ENCODE measurements at regions not wholly inside any gene's neighbourhood (a gene's known extent, or its start where the extent isn't known, plus 50 kb on each side); places are given as distances from the start of the nearest gene placed in this dataset.
"Not testable (repeated sequence)": the region's sequence is repeated elsewhere in the genome, so short reads cannot be mapped to it uniquely, and the experiment has no call there.

DNA sequence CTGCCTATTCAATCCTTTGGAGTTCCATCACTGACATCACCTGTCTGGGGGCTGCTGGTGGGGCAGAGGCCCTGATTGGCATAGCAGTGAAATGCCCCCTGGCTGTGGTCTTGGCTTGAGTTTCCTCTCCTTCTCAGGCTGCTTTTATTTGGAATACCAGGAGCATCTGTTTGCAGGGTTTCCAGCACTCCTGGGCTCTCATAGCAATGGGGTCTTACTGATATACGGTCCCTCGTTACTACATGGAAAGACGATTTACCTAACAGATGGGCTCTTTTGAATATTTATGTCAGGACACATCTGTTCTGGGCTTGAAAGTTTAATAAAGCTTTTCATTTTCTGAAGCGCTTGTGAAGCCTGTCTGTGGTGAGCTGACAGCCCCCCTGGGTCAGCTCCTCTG lies 230.3 kb downstream of the SLC4A3 start:
- no peak for DNase-seq (ENCODE audit: low read depth)
- in situ Hi-C loops (cut with HindIII; ENCODE audit: low pct_unique_long_range_greater_than_20kb, low sequenced_read_pairs) = no loop called here

DNA sequence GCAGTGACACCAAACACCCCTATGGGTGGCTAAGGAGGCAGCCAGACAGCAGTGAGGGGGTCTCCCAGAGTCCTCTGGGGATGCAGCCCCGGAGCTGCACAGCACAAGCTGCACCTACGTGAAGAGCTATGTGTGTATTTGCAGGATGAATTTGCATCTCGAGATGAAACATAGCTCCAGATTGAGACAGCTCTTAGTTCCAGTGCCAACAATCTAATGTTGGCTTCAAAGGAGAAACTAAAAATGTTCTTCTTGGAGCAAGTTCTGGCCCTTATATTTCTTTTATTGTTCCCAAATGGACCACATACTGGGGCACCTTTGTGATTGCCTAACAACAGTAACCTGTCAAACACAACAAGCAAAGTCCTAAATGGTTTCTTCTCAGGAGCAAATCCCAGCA lies 233.9 kb downstream of the SLC4A3 start:
- no peak for DNase-seq (ENCODE audit: low read depth)
- in situ Hi-C loops (cut with HindIII; ENCODE audit: low pct_unique_long_range_greater_than_20kb, low sequenced_read_pairs) = no loop called here

DNA sequence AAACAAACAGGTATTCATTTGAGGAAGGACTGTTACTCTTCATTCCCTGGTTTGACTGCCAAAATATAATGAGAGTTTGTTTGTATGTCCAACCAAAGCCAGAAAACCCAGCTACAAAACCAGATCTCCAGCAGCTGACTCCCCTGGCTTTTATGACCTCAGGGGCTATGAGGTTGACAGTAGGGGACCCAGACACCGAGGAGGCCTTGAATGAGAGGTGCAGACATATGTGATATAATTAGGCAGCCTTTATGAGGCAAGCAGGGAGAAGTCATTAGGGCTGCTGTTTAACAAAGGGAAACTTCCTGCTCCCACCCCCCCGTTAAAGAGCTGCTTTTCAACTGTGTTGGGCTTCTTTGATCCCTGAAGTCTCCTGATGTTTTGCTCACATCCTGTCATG lies 236.7 kb downstream of the SLC4A3 start:
- no peak for DNase-seq (ENCODE audit: low read depth)
- in situ Hi-C loops (cut with HindIII; ENCODE audit: low pct_unique_long_range_greater_than_20kb, low sequenced_read_pairs) = no loop called here

DNA sequence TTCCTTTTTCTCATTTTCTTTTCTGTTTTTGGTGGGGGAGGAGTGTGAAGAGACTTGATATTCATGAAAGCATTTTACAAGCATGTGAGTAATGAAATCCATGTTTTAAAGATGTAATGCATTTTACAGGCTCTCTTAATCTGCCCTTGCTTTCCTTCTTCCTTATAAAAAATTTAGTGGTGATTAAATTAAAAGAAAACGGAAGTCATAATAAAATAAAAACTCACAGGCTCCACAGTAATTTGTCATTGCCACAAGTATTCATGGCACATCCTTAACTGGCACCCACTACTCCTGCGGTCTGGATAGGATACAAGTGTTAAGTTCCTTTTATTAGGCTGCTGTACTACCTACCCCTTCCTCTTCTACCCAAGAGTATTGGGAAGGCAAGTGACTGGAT lies 241.2 kb downstream of the SLC4A3 start:
- no peak for DNase-seq (ENCODE audit: low read depth)
- in situ Hi-C loops (cut with HindIII; ENCODE audit: low pct_unique_long_range_greater_than_20kb, low sequenced_read_pairs) = no loop called here

DNA sequence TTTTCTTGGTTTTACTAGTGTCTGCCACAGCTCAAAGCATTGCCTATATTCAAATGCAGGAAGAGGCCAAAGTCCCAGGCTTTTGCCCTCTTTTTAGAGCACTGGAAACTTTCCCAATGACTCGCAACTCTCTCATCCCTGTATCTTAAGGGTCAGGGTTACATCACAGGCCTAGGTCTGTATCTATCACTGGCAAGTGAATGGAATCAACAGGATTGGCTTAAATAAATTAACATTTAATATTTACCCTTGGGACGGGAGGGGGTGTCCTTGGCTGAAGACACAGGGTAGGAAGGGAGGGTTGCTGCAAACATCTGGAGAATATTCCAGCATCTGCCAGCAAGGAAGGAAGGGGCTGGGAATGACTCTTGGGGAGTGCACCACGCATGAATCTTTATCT lies 242.6 kb downstream of the SLC4A3 start:
- in situ Hi-C loops (cut with HindIII; ENCODE audit: low pct_unique_long_range_greater_than_20kb, low sequenced_read_pairs) = no loop called here
- DNase-seq (ENCODE audit: low read depth) = no peak

DNA sequence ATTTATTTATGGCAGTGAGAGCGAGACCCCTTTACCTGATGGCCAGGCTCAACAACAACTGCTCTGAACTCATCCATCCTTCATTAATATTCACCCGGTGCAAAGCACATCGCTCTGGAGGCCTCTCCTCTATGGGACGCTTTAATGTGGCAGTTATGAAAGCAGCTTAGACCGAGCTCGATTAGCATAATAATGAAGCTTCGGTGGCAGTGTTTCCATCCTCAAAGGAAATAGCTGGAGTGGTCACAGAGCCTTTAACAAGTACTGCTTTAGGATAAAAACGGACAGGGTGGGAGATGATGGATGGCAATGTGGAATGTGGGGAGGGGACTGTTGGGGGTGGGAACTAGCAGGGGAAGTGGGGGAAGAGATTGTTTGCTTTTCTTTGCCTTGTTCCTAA lies 243.9 kb downstream of the SLC4A3 start:
- DNase-seq (ENCODE audit: low read depth) = no peak
- in situ Hi-C loops (cut with HindIII; ENCODE audit: low pct_unique_long_range_greater_than_20kb, low sequenced_read_pairs) = no loop called here

DNA sequence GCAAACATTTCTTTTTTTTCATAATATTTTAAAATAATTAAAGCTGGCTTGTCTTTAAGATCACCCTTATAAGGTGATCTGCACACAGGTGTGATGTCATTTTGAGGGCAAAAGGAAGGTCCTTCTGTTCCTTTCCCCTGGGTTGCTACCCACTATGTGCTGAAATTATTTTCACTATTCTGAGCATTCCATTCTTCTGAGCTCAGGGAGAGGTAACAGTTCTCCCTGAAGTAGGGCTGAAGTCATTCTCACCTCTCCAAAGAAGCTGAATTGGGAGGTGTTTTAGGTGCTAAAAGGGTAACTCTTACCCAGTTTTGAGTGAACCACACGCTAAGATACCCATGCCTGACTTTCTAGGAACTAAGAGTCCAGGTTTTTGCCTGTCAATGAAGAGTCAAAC lies 247.6 kb downstream of the SLC4A3 start:
- no peak for DNase-seq (ENCODE audit: low read depth)
- in situ Hi-C loops (cut with HindIII; ENCODE audit: low pct_unique_long_range_greater_than_20kb, low sequenced_read_pairs) = no loop called here

DNA sequence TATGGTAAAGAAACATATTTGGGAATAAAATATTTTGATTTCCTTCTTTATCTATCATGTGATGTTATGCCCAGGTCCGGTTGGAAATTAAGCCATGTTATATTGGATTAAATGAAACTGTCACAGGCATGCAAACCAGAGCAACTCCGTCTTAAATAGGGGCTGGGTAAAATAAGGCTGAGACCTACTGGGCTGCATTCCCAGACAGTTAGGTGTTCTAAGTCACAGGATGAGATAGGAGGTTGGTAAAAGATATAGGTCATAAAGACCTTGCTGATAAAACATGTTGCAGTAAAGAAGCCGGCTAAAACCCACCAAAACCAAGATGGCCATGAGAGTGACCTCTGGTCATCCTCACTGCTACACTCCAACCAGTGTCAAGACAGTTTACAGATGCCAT lies 248.6 kb downstream of the SLC4A3 start:
- in situ Hi-C loops (cut with HindIII; ENCODE audit: low pct_unique_long_range_greater_than_20kb, low sequenced_read_pairs); DNase-seq (ENCODE audit: low read depth): not testable (repeated sequence)

DNA sequence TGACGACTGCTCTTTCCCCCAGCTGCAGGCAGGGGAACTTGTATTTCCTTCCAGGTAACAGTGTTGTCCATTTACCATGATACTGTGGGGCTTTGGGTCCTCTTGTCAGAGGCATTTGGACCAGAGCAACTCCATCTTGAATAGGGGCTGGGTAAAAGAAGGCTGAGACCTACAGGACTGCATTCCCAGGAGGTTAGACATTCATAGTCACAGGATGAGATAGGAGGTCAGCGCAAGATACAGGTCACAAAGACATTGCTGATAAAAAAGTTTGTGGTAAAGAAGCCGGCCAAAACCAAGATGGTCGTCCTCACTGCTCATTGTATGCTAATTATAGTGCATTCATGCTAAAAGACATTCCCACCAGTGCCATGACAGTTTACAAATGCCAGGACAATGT lies 249.5 kb downstream of the SLC4A3 start:
- in situ Hi-C loops (cut with HindIII; ENCODE audit: low pct_unique_long_range_greater_than_20kb, low sequenced_read_pairs) = no loop called here
- no peak for DNase-seq (ENCODE audit: low read depth)

DNA sequence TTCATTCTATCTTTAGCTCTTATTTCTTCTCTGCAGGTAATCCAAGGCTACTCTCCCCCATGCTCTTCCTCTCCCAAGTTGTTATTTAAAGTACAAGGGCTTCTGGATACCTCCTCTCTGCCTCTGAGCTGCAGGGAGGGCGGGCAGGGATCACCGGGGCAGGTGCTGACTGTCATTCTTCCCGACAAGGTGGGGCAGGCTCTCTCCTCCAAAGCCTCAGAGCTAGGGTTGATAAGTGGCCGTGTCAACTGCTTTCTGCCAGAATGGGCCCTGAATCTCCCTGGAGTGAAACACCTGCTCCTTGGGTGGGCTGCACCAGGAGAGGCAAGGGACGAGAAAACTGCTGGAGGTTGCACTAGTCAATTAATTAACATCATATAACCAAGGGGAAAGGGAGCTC lies 250.3 kb downstream of the SLC4A3 start:
- DNase-seq (ENCODE audit: low read depth) = no peak
- in situ Hi-C loops (cut with HindIII; ENCODE audit: low pct_unique_long_range_greater_than_20kb, low sequenced_read_pairs) = no loop called here

DNA sequence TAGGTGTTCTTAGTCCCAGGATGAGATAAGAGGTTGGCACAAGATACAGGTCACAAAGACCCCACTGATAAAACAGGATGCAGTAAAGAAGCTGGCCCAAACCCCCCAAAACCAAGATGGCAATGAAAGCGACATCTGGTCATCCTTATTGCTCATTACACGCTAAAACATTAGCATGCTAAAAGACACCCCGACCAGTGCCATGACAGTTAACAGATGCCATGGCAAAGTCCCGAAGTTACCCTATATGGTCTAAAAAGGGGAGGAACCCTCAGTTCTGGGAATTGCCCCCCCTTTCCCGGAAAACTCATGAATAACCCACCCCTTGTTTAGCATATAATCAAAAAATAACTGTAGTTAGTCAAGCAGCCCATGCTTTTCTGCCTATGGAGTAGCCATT lies 251.1 kb downstream of the SLC4A3 start:
- DNase-seq (ENCODE audit: low read depth) = no peak
- in situ Hi-C loops (cut with HindIII; ENCODE audit: low pct_unique_long_range_greater_than_20kb, low sequenced_read_pairs) = no loop called here

DNA sequence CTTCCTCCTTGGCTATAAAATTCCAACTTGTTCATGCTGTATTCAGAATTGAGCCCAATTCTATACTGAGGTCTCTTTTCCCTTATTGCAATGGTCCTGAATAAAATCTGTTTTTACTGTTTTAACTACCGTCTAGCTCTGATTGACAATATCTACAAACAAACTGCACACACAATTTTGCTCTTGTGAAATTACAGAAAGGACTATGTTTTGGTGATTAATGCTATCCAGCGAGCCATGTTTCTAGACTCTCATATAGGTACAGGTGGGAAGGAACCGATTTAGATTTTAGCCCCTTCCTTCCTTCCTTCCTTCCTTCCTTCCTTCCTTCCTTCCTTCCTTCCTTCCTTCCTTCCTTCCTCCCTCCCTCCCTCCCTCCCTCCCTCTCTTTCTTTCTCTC lies 254.4 kb downstream of the SLC4A3 start:
- DNase-seq (ENCODE audit: low read depth) = no peak
- in situ Hi-C loops (cut with HindIII; ENCODE audit: low pct_unique_long_range_greater_than_20kb, low sequenced_read_pairs) = no loop called here

DNA sequence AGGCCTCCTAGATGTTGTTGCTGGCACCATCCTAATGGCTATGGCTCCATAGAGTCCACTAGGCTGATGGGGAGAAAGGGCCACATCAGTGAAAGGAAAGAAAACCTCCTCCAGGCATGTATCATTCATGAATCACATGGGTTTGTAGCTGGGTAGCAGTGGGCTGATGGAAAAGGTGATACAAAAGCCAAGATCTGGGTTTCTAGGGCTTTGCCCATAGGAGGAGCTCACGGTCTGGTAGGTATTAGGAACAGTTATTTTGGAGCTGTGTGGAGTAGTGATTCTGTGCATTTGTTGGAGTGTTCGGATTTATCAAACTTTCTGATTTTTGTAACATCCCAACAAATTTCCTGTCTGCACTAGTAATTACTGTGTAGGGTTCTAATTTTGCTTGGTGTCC lies 259.2 kb downstream of the SLC4A3 start:
- in situ Hi-C loops (cut with HindIII; ENCODE audit: low pct_unique_long_range_greater_than_20kb, low sequenced_read_pairs) = no loop called here
- DNase-seq (ENCODE audit: low read depth) = no peak

DNA sequence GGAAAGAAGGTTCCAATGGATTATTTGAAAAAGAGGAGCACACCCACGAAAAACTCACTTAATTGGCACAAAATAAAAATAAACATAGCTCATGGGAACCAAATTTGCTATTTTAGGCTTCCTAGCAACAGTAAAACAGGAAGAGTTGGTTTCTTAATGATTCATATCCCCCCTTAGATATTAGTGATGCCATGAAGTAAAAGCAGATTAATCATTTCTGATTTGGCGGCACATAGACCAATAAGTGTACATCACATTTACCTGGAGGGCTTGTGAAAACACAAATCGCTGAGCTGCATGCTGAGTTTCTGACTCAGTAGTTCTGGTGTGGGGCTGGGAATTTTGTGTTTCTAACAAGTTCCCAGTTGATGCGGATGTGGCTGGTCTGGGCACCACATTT lies 260.4 kb downstream of the SLC4A3 start:
- DNase-seq (ENCODE audit: low read depth) = no peak
- in situ Hi-C loops (cut with HindIII; ENCODE audit: low pct_unique_long_range_greater_than_20kb, low sequenced_read_pairs) = no loop called here

DNA sequence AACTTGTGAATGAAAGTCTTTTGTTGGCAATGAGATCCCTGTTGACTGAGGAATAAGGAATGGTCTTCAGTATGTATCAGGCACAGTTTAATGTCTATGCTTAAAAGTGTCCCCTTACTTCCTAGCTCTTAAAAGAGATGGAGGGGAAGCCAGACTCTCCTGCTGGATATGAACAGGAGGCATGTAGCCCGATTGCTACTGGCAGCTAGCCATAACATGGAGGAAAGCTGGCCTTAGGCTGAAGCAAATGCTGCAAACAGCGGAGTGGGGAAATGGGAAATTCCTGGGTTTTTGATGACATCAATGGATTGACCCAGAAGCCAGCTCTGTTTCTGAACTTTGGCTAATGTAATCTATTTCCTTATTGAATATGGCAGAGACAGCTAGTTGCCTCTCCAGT lies 266.1 kb downstream of the SLC4A3 start:
- in situ Hi-C loops (cut with HindIII; ENCODE audit: low pct_unique_long_range_greater_than_20kb, low sequenced_read_pairs) = no loop called here
- no peak for DNase-seq (ENCODE audit: low read depth)

DNA sequence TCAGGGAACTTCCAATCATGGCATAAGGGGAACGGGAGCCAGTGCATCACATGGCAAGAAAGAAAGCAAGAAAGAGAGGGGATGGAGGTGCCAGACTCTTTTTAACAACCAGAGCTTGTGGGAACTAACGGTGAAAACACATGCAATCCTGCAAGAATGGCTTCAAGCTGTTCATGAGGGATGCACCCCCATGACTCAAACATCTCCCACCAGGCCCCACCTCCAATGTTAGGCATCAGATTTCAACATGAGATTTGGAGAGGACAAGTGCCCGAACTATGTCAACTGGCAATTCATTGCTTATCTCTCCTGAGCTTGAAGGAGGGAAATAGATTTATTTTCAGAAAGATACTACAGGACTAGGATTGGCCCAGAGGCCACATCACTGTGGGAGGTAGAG lies 270.0 kb downstream of the SLC4A3 start:
- in situ Hi-C loops (cut with HindIII; ENCODE audit: low pct_unique_long_range_greater_than_20kb, low sequenced_read_pairs) = no loop called here
- no peak for DNase-seq (ENCODE audit: low read depth)

DNA sequence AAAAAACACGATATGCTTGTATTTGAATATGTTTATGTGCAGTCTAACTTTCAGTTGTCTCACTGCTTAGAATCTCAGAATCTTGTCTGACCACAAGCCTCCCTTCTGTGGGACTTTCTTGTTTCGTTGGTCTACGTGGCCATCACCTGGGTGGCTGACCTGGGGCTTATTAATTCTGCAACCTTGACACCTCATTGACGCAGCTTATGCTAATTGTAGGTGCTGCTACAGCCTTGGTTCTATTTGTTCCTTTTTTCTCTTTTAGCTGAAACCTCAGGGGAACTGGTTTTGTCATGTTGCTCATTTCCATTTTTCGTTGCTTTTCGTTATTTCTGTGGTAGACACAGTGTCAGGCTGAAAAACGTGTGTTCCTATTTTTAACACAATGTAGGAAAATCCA lies 273.7 kb downstream of the SLC4A3 start:
- in situ Hi-C loops (cut with HindIII; ENCODE audit: low pct_unique_long_range_greater_than_20kb, low sequenced_read_pairs) = no loop called here
- DNase-seq (ENCODE audit: low read depth) = no peak

DNA sequence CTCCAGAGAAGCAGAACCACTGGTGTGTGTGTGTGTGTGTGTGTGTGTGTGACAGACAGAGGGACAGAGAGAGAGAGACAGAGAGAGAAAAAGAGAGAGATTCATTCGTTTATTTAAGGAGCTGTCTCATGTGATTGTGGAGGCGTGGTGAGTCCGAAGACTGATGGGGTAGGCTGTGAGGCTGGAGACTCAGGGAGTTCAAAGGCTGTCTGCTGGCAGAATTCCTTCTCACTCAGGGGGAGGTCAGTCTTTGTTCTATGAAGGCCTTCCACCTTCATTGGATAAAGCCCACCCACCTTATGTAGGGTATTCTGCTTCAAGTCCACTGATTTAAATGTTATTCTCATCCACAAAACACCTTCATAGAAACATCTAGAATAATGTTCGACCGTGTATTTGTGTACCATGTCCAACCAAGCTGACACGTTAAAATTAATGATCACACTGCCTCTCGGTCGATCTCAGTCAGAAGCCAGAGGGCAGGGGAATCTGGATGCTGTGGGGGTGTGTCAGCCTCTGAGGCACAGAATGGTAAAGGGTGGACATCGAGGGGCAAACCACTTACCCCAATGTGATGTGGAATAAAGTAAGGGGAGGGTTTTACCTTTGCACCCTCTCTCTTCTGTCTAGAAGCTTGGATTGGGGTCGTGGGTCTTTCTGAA lies 275.6 kb downstream of the SLC4A3 start:
- in situ Hi-C loops (cut with HindIII; ENCODE audit: low pct_unique_long_range_greater_than_20kb, low sequenced_read_pairs) = no loop called here
- DNase-seq (ENCODE audit: low read depth) = no peak

DNA sequence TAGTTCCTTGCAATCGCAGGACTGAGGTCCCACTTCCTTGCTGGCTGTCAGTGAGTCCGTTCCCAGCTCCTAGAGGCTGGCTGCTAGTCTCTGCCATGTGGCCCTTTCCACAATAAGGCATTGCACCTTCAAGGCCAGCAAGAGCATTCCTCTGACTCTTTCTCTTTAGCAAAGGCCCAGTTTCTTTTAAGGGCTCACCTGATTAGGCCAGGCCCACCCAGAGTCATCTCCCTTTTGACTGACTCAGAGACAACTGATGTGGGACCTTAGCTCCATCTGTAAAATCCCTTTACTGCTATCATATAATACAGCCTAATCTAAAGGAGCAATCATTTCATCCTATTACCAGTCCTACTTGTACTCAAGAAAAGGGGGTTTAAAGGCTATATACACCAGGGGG lies 278.2 kb downstream of the SLC4A3 start:
- no peak for DNase-seq (ENCODE audit: low read depth)
- in situ Hi-C loops (cut with HindIII; ENCODE audit: low pct_unique_long_range_greater_than_20kb, low sequenced_read_pairs) = no loop called here

DNA sequence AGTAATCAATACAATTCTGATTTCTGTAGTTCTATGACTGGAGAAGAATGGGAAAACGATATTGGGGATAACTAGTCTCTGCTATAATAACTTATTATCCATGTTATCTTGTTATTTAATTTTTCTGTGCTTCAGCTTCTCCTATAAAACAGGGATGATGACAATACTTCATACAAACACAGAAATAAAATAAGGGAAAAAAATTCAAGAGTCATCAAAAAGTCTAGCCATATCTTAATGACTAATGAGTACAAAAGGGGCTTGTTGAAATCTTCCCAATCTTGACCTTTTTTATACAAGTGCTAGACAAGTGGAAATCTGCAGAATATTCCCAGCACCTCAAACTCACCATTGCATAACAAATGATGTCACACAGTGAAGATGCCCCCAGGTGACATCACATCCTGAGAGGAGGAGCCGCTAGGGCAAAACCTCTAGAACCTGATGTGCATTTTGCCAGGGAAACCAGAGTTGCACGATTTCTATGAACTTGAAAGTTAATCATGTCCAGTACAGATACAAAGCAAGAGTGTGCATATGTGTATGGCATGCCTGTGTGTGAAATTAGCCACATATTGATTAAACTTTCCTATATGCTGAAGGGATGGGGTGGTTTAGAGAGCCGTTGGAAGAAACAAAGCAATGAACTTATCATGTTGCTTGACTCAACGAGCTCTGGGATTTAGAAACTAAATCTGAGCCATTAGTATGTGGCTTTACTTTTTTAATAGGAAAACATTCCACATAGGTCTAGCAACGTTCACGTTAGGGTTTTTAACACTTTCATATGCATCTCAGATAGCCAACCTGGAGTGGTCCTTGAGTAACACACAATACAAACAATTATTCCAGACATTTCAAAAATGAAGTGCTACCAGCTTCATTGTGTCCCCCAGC lies 278.9 kb downstream of the SLC4A3 start:
- in situ Hi-C loops (cut with HindIII; ENCODE audit: low pct_unique_long_range_greater_than_20kb, low sequenced_read_pairs) = no loop called here

More for the DNA sequence above, 278.9 kb downstream of the SLC4A3 start:
- no peak for DNase-seq (ENCODE audit: low read depth)
